ENCODE measurements at regions not wholly inside any gene's neighbourhood (a gene's known extent, or its start where the extent isn't known, plus 50 kb on each side); places are given as distances from the start of the nearest gene placed in this dataset.

DNA sequence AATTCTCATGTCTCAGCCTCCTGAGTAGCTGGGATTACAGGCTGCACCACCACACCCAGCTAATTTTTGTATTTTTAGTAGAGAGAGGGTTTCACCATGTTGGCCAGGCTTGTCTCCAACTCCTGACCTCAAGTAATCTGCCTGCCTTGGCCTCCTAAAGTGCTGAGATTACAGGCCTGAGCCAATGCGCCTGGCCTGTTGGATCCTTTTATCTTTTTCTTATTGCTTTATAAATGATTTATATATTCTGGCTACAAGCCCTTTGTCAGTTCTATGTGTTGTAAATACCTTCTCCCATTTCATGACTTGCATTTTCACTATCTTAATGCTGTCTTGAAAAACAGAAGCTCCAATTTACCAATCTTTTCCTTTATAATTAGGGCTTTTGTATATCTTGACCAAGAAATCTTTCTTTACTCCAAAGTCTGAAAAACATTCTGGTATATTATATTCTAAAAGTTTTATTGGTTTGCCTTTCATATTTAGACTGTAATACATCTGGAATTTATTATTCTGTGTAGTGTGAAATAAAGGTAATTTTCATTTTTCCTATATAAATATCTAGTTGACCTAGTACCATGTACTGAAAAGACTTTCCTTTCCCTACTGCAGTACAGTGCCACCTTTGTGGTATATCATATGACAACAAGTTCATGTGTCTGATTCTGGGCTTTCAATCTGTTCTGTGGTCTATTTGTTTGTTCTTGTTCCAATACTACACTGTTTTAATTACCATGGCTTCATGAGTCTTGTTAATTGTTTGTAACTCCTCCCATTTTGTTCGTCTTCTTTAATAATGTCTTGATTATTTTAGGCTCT is 52.9 kb upstream of the RNU6-1 start:
- Histone ChIP-seq H3K4me1 (ENCODE audit: insufficient read depth, low read length) (no peaks in the 10 kb centered on the region), H3K4me3 (ENCODE audit: low read length in 2 of 2) (no peak overlapping the region), H3K27ac (ENCODE audit: low read depth, low read length) (no peak overlapping the region), H3K36me3 (ENCODE audit: insufficient read depth, low read length) (no peaks in the 10 kb centered on the region), H3K27me3 (ENCODE audit: insufficient read depth, low read length) (peaks cover 4% of the 10 kb centered on the region), H3K9me3 (ENCODE audit: control insufficient read depth in 1 of 2, low read length in 2 of 2) (no peaks in the 10 kb centered on the region)
- H3K27ac Mint-ChIP-seq, result no peak overlapping the region
- no peak overlapping the region for H3K4me3 Mint-ChIP-seq
- DNase-seq, result no peak
- H3K9me3 Mint-ChIP-seq, result peaks cover 0 to 14% (median 3%) of the 10 kb centered on the region in 8 donors
- CTCF ChIA-PET (ENCODE audit: partially characterized antibody), result no interaction called here
- H3K4me1 Mint-ChIP-seq, result no peaks in the 10 kb centered on the region
- intact Hi-C loops (cut with micrococcal nuclease), result no loop called here
- POLR2A ChIA-PET (ENCODE audit: partially characterized antibody), result no interaction called here
- no peaks in the 10 kb centered on the region for H3K36me3 Mint-ChIP-seq
- peaks cover 12 to 13% of the 10 kb centered on the region in 2 donors for H3K27me3 Mint-ChIP-seq

DNA sequence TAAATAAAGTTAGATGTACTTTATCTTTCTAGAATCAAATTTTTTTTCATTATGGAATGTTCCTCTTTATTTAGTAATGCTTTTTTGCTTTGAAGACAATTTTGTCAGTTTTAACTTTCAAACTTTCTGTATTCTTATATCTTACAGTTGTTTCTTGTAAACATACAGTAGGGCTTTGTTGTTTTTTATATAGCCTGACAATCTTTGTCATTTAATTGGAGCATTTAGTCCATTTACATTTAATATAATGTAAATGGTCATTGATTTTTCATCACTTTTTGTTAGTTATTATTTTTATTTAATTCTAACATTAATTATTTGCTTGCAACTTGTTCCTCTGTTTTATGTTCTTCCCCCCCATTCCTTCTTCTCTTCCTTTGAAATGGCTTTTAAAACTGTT is 55.4 kb upstream of the RNU6-1 start:
- no peaks in the 10 kb centered on the region for H3K36me3 ChIP-seq (ENCODE audit: insufficient read depth, low read length)
- Mint-ChIP-seq H3K4me3 (no peak overlapping the region), H3K27me3 (peaks cover 1 to 2% of the 10 kb centered on the region in 2 donors), H3K27ac (no peak overlapping the region), H3K36me3 (no peaks in the 10 kb centered on the region), H3K9me3 (peaks cover 0 to 8% (median 3%) of the 10 kb centered on the region in 8 donors), H3K4me1 (no peaks in the 10 kb centered on the region)
- DNase-seq, result no peak
- ChIA-PET POLR2A (ENCODE audit: partially characterized antibody) (no interaction called here), CTCF (ENCODE audit: partially characterized antibody) (no interaction called here)
- intact Hi-C loops (cut with micrococcal nuclease), result no loop called here
- H3K4me3 ChIP-seq (ENCODE audit: low read length in 2 of 2), result no peak overlapping the region
- no peak overlapping the region for H3K27ac ChIP-seq (ENCODE audit: low read depth, low read length)
- H3K27me3 ChIP-seq (ENCODE audit: insufficient read depth, low read length), result peaks cover 4% of the 10 kb centered on the region
- no peaks in the 10 kb centered on the region for H3K4me1 ChIP-seq (ENCODE audit: insufficient read depth, low read length)
- H3K9me3 ChIP-seq (ENCODE audit: control insufficient read depth in 1 of 2, low read length in 2 of 2), result no peaks in the 10 kb centered on the region

GRCh38 chr15:67897646-67898339 is 57.9 kb upstream of the RNU6-1 start:
- intact Hi-C loops (cut with micrococcal nuclease), result no loop called here
- H3K36me3 Mint-ChIP-seq, result no peaks in the 10 kb centered on the region
- ChIA-PET CTCF (ENCODE audit: partially characterized antibody) (no interaction called here), POLR2A (ENCODE audit: partially characterized antibody) (no interaction called here)
- H3K4me3 ChIP-seq (ENCODE audit: low read length in 2 of 2), result no peak overlapping the region
- no peaks in the 10 kb centered on the region for H3K27me3 ChIP-seq (ENCODE audit: insufficient read depth, low read length)
- no peaks in the 10 kb centered on the region for H3K36me3 ChIP-seq (ENCODE audit: insufficient read depth, low read length)
- no peaks in the 10 kb centered on the region for H3K9me3 ChIP-seq (ENCODE audit: control insufficient read depth in 1 of 2, low read length in 2 of 2)
- peaks cover 0 to 8% (median 3%) of the 10 kb centered on the region in 8 donors for H3K9me3 Mint-ChIP-seq
- H3K27ac ChIP-seq (ENCODE audit: low read depth, low read length), result no peak overlapping the region
- no peak overlapping the region for H3K27ac Mint-ChIP-seq
- no peak overlapping the region for H3K4me3 Mint-ChIP-seq
- peaks cover 0 to under 1% of the 10 kb centered on the region in 2 donors for H3K27me3 Mint-ChIP-seq
- no peaks in the 10 kb centered on the region for H3K4me1 ChIP-seq (ENCODE audit: insufficient read depth, low read length)
- H3K4me1 Mint-ChIP-seq, result no peaks in the 10 kb centered on the region
- no peak for DNase-seq

- Histone ChIP-seq H3K27me3 (ENCODE audit: insufficient read depth, low read length) (no peaks in the 10 kb centered on the region), H3K4me1 (ENCODE audit: insufficient read depth, low read length) (no peaks in the 10 kb centered on the region), H3K27ac (ENCODE audit: low read depth, low read length) (no peak overlapping the region), H3K36me3 (ENCODE audit: insufficient read depth, low read length) (no peaks in the 10 kb centered on the region), H3K9me3 (ENCODE audit: control insufficient read depth in 1 of 2, low read length in 2 of 2) (no peaks in the 10 kb centered on the region), H3K4me3 (ENCODE audit: low read length in 2 of 2) (no peak overlapping the region)
- ChIA-PET POLR2A (ENCODE audit: partially characterized antibody) (no interaction called here), CTCF (ENCODE audit: partially characterized antibody) (no interaction called here)
- intact Hi-C loops (cut with micrococcal nuclease), result no loop called here
- H3K4me3 Mint-ChIP-seq, result no peak overlapping the region
- peaks cover 0 to 8% (median 3%) of the 10 kb centered on the region in 8 donors for H3K9me3 Mint-ChIP-seq
- H3K27me3 Mint-ChIP-seq, result peaks cover 0 to 5% of the 10 kb centered on the region in 2 donors
- no peak overlapping the region for H3K27ac Mint-ChIP-seq
- no peaks in the 10 kb centered on the region for H3K4me1 Mint-ChIP-seq
- DNase-seq, result no peak
- no peaks in the 10 kb centered on the region for H3K36me3 Mint-ChIP-seq
Measured at GRCh38 chr15:67899596-67900283, 59.9 kb upstream of the RNU6-1 start.

- Histone ChIP-seq H3K36me3 (ENCODE audit: insufficient read depth, low read length) (no peaks in the 10 kb centered on the region), H3K4me3 (ENCODE audit: low read length in 2 of 2) (no peak overlapping the region), H3K4me1 (ENCODE audit: insufficient read depth, low read length) (no peaks in the 10 kb centered on the region), H3K9me3 (ENCODE audit: control insufficient read depth in 1 of 2, low read length in 2 of 2) (no peaks in the 10 kb centered on the region), H3K27me3 (ENCODE audit: insufficient read depth, low read length) (no peaks in the 10 kb centered on the region), H3K27ac (ENCODE audit: low read depth, low read length) (no peak overlapping the region)
- no peak for DNase-seq
- H3K4me3 Mint-ChIP-seq, result no peak overlapping the region
- ChIA-PET POLR2A (ENCODE audit: partially characterized antibody) (no interaction called here), CTCF (ENCODE audit: partially characterized antibody) (no interaction called here)
- no peaks in the 10 kb centered on the region for H3K4me1 Mint-ChIP-seq
- no peaks in the 10 kb centered on the region for H3K36me3 Mint-ChIP-seq
- H3K27me3 Mint-ChIP-seq, result peaks cover 0 to 5% of the 10 kb centered on the region in 2 donors
- intact Hi-C loops (cut with micrococcal nuclease), result no loop called here
- H3K9me3 Mint-ChIP-seq, result peaks cover 0 to 4% (median under 1%) of the 10 kb centered on the region in 8 donors
- H3K27ac Mint-ChIP-seq, result no peak overlapping the region
Measured at GRCh38 chr15:67900621-67901147, 60.8 kb upstream of the RNU6-1 start.

DNA sequence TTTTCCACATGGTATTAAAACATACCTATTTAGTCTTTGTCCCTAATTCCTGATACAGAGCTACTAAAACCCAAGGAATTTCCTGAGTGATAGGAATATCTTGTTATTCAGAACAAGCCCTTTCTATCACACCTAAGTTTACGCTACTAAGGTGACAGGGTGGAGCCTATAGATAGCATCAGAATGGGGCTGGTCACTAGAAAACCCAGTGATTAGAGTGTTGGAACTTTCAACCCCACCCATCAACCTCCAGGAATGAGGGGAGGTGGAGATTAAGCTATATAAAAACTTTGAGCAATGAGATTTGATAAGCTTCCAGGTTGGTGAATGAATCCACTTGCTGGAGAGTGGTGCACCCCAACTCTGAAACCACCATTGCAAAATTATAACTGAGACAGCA is 62.1 kb upstream of the RNU6-1 start:
- Histone ChIP-seq H3K4me3 (ENCODE audit: low read length in 2 of 2) (no peak overlapping the region), H3K9me3 (ENCODE audit: control insufficient read depth in 1 of 2, low read length in 2 of 2) (no peaks in the 10 kb centered on the region), H3K36me3 (ENCODE audit: insufficient read depth, low read length) (no peaks in the 10 kb centered on the region), H3K27me3 (ENCODE audit: insufficient read depth, low read length) (no peaks in the 10 kb centered on the region), H3K4me1 (ENCODE audit: insufficient read depth, low read length) (no peaks in the 10 kb centered on the region), H3K27ac (ENCODE audit: low read depth, low read length) (no peak overlapping the region)
- no peak for DNase-seq
- Mint-ChIP-seq H3K27me3 (peaks cover 6 to 10% of the 10 kb centered on the region in 2 donors), H3K36me3 (no peaks in the 10 kb centered on the region), H3K9me3 (peaks cover 0 to 2% (median 0%) of the 10 kb centered on the region in 8 donors), H3K4me1 (no peaks in the 10 kb centered on the region), H3K4me3 (no peak overlapping the region), H3K27ac (no peak overlapping the region)
- CTCF ChIA-PET (ENCODE audit: partially characterized antibody), result no interaction called here
- POLR2A ChIA-PET (ENCODE audit: partially characterized antibody), result no interaction called here
- intact Hi-C loops (cut with micrococcal nuclease), result no loop called here

DNA sequence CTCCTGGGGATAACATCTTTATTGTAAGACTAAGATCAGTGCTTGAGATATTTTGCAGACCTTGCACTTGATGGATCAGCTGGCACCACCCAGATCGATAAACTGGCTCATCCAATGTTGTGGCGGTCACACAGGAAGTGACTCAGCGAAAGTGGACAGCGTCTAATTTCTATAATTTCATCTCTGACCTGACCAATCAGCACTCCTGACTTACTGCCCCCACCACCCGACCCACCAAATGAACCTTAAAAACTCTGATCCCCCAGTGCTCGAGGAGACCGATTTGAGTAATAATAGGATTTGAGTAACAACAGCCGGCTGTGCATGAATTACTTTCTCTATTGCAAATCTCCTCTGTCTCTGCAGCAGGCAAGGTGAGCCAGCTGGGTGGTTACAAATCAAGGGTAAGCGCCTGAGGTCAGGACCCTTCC is 62.7 kb upstream of the RNU6-1 start:
- DNase-seq, result no peak
- Histone ChIP-seq H3K4me1 (ENCODE audit: insufficient read depth, low read length) (no peaks in the 10 kb centered on the region), H3K27ac (ENCODE audit: low read depth, low read length) (no peak overlapping the region), H3K36me3 (ENCODE audit: insufficient read depth, low read length) (no peaks in the 10 kb centered on the region), H3K9me3 (ENCODE audit: control insufficient read depth in 1 of 2, low read length in 2 of 2) (no peaks in the 10 kb centered on the region), H3K27me3 (ENCODE audit: insufficient read depth, low read length) (no peaks in the 10 kb centered on the region), H3K4me3 (ENCODE audit: low read length in 2 of 2) (no peak overlapping the region)
- H3K27me3 Mint-ChIP-seq, result peaks cover 11 to 13% of the 10 kb centered on the region in 2 donors
- intact Hi-C loops (cut with micrococcal nuclease), result no loop called here
- peaks cover 0 to 2% (median 0%) of the 10 kb centered on the region in 8 donors for H3K9me3 Mint-ChIP-seq
- no peak overlapping the region for H3K27ac Mint-ChIP-seq
- no peak overlapping the region for H3K4me3 Mint-ChIP-seq
- H3K4me1 Mint-ChIP-seq, result no peaks in the 10 kb centered on the region
- ChIA-PET POLR2A (ENCODE audit: partially characterized antibody) (no interaction called here), CTCF (ENCODE audit: partially characterized antibody) (no interaction called here)
- no peaks in the 10 kb centered on the region for H3K36me3 Mint-ChIP-seq
